ENCODE measurements at regions not wholly inside any gene's neighbourhood (a gene's known extent, or its start where the extent isn't known, plus 50 kb on each side); places are given as distances from the start of the nearest gene placed in this dataset.

DNA sequence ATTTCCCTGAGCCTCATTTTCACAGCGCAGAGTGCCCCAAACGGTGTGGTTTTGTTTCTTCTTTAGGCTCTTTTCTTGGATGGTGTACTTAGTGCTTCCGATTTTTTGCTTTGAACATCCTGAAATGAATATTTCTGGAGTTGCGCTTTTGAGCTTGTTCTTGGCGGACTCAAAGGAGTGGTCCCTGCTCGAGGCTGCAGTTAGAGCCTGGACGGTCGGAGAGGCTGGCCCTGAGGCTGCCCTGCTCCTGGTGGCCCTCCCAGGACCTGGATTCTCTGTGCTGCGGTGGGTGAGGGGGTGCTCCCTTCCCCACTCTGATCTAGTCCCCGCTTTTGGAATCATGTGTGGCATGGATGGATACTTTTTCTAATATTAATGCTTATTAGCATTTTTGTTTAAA is 291.8 kb upstream of the IRX4 start:
- no peak for TF ChIP-seq CHD2 (IDR thresholded peaks at IDR 0.05; ENCODE audit: low read length)
- TF ChIP-seq, protein P1, sequence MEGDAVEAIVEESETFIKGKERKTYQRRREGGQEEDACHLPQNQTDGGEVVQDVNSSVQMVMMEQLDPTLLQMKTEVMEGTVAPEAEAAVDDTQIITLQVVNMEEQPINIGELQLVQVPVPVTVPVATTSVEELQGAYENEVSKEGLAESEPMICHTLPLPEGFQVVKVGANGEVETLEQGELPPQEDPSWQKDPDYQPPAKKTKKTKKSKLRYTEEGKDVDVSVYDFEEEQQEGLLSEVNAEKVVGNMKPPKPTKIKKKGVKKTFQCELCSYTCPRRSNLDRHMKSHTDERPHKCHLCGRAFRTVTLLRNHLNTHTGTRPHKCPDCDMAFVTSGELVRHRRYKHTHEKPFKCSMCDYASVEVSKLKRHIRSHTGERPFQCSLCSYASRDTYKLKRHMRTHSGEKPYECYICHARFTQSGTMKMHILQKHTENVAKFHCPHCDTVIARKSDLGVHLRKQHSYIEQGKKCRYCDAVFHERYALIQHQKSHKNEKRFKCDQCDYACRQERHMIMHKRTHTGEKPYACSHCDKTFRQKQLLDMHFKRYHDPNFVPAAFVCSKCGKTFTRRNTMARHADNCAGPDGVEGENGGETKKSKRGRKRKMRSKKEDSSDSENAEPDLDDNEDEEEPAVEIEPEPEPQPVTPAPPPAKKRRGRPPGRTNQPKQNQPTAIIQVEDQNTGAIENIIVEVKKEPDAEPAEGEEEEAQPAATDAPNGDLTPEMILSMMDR (IDR thresholded peaks at IDR 0.05; ENCODE audit: control extremely low read depth in 1 of 3, insufficient read depth in 1 of 3, low read depth in 1 of 3, low read length in 3 of 3) = no peak
- TF ChIP-seq, protein P2, sequence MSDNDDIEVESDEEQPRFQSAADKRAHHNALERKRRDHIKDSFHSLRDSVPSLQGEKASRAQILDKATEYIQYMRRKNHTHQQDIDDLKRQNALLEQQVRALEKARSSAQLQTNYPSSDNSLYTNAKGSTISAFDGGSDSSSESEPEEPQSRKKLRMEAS (IDR thresholded peaks at IDR 0.05) = no peak
- TF ChIP-seq CEBPB (IDR thresholded peaks at IDR 0.05; ENCODE audit: low read depth, low read length) = no peak
- no peak for TF ChIP-seq POLR2A (IDR thresholded peaks at IDR 0.05; ENCODE audit: control extremely low read depth in 1 of 2, low read depth in 2 of 2, low read length in 2 of 2)
- TF ChIP-seq EZH2 (IDR thresholded peaks at IDR 0.05; ENCODE audit: low read depth, low read length, severe bottlenecking) = no peak
- no peak for TF ChIP-seq TBP (IDR thresholded peaks at IDR 0.05; ENCODE audit: low read depth, low read length)
- no peak for TF ChIP-seq EP300 (IDR thresholded peaks at IDR 0.05; ENCODE audit: borderline replicate concordance in 1 of 2, low read depth in 2 of 2, low read length in 2 of 2)
- TF ChIP-seq, protein P3, sequence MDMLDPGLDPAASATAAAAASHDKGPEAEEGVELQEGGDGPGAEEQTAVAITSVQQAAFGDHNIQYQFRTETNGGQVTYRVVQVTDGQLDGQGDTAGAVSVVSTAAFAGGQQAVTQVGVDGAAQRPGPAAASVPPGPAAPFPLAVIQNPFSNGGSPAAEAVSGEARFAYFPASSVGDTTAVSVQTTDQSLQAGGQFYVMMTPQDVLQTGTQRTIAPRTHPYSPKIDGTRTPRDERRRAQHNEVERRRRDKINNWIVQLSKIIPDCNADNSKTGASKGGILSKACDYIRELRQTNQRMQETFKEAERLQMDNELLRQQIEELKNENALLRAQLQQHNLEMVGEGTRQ (IDR thresholded peaks at IDR 0.05; ENCODE audit: low read length) = no peak
- no peak for TF ChIP-seq TAF1 (IDR thresholded peaks at IDR 0.05; ENCODE audit: low read depth, low read length)
- no peak for TF ChIP-seq ZNF274 (IDR thresholded peaks at IDR 0.05; ENCODE audit: borderline replicate concordance, extremely low read depth, low read length)
- TF ChIP-seq SP1 (IDR thresholded peaks at IDR 0.05; ENCODE audit: low read depth, low read length) = no peak

Data from H1 (cell line).